Gastrocnemius medialis (tissue), 4 donors: ENCODE measurements at regions not wholly inside any gene's neighbourhood (a gene's known extent, or its start where the extent isn't known, plus 50 kb on each side); places are given as distances from the start of the nearest gene placed in this dataset.

Source experiments
- CTCF ChIP-seq, 5 experiments: fragments of 450-650 bp in 3 of 5; fragments of 200-600 bp in 2 of 5; sonication (generic) in 2 of 5; IDR thresholded peaks in 4 of 5; conservative IDR thresholded peaks in 1 of 5; 1 replicate in 4 of 5; 2 replicates in 1 of 5; pipeline ENCODE4 v1.5.1; 2016 to 2019; ENCODE audit warnings: antibody characterized with exemption in 5 of 5, mild to moderate bottlenecking in 3 of 5, moderate library complexity in 3 of 5
- POLR2A ChIP-seq, 2 donors: fragments of 450-650 bp; IDR thresholded peaks; one replicate each; pipeline ENCODE4 v1.6.1; 2017; ENCODE audit warnings: antibody characterized with exemption in 2 of 2, mild to moderate bottlenecking in 2 of 2, moderate library complexity in 2 of 2

GRCh38 chr10:88076027-88076880 lies 212.8 kb downstream of the PTEN start:
- no peak for TF ChIP-seq CTCF (IDR thresholded peaks at IDR 0.05 in 4 of 5, conservative IDR thresholded peaks at IDR 0.05 in 1 of 5)
- TF ChIP-seq POLR2A (IDR thresholded peaks at IDR 0.05): no peak
